CD8-positive, alpha-beta memory T cell (primary cell): ENCODE measurements at regions not wholly inside any gene's neighbourhood (a gene's known extent, or its start where the extent isn't known, plus 50 kb on each side); places are given as distances from the start of the nearest gene placed in this dataset.

Source experiments
- CTCF ChIA-PET: fragments of 350-600 bp; sonication (Branson Sonifier 250); formaldehyde crosslinking; loops from one replicate; lab custom pipeline; 2021; ENCODE audit warnings: antibody characterized with exemption; lab: Charles Lee
- POLR2A ChIA-PET: fragments of 350-600 bp; sonication (Branson Sonifier 250); formaldehyde crosslinking; loops from one replicate; lab custom pipeline; 2021; ENCODE audit warnings: antibody characterized with exemption; lab: Charles Lee
- DNase-seq, 5 donors: peaks; one replicate each; pipeline versions ENCODE4 v3.0.0 to v3.0.0-alpha.2; 2020 to 2022; ENCODE audit warnings: mixed read lengths in 1 of 5
- H3K27ac ChIP-seq: one replicate; pipeline ENCODE4 v1.7.0; 2013; ENCODE audit warnings: low read depth, mild to moderate bottlenecking, low read length, moderate library complexity
- H3K27me3 ChIP-seq: 2 replicates; pipeline ENCODE4 v1.7.0; 2013; ENCODE audit warnings: low read length, mild to moderate bottlenecking; ENCODE audit not compliant: insufficient read depth, poor library complexity, severe bottlenecking
- H3K36me3 ChIP-seq: 2 replicates; pipeline ENCODE4 v1.7.0; 2013; ENCODE audit warnings: mild to moderate bottlenecking, low read length, moderate library complexity; ENCODE audit not compliant: insufficient read depth
- H3K4me1 ChIP-seq: 2 replicates; pipeline ENCODE4 v1.7.0; 2013; ENCODE audit warnings: mild to moderate bottlenecking, low read length, moderate library complexity; ENCODE audit not compliant: insufficient read depth
- H3K4me3 ChIP-seq: 2 replicates; pipeline ENCODE4 v1.7.0; 2013; ENCODE audit warnings: mild to moderate bottlenecking, low read length
- H3K9me3 ChIP-seq: 2 replicates; pipeline ENCODE4 v1.7.0; 2013; ENCODE audit warnings: mild to moderate bottlenecking, low read length
- H3K27ac Mint-ChIP-seq, 8 donors: one replicate each; pipeline ENCODE4 v1.8.0; 2020 to 2021; ENCODE audit warnings: mixed read lengths in 8 of 8, mild to moderate bottlenecking in 6 of 8, inconsistent platforms in 3 of 8, moderate library complexity in 3 of 8
- H3K27me3 Mint-ChIP-seq, 2 donors: one replicate each; pipeline ENCODE4 v1.8.0; 2020 to 2021; ENCODE audit warnings: mixed read lengths in 2 of 2, mild to moderate bottlenecking in 1 of 2, moderate library complexity in 1 of 2
- H3K36me3 Mint-ChIP-seq, 3 donors: one replicate each; pipeline ENCODE4 v1.8.0; 2020 to 2021; ENCODE audit warnings: mixed read lengths in 3 of 3, inconsistent platforms in 1 of 3, mild to moderate bottlenecking in 1 of 3
- H3K4me1 Mint-ChIP-seq, 3 donors: one replicate each; pipeline ENCODE4 v1.8.0; 2020 to 2021; ENCODE audit warnings: mixed read lengths in 3 of 3, inconsistent platforms in 1 of 3, mild to moderate bottlenecking in 1 of 3
- H3K4me3 Mint-ChIP-seq, 7 donors: one replicate each; pipeline ENCODE4 v1.8.0; 2020 to 2021; ENCODE audit warnings: mixed read lengths in 7 of 7, mild to moderate bottlenecking in 6 of 7, moderate library complexity in 4 of 7, inconsistent platforms in 2 of 7
- H3K9me3 Mint-ChIP-seq, 5 donors: one replicate each; pipeline ENCODE4 v1.8.0; 2020 to 2022; ENCODE audit warnings: mixed read lengths in 5 of 5, mild to moderate bottlenecking in 3 of 5, moderate library complexity in 2 of 5, inconsistent platforms in 1 of 5

DNA sequence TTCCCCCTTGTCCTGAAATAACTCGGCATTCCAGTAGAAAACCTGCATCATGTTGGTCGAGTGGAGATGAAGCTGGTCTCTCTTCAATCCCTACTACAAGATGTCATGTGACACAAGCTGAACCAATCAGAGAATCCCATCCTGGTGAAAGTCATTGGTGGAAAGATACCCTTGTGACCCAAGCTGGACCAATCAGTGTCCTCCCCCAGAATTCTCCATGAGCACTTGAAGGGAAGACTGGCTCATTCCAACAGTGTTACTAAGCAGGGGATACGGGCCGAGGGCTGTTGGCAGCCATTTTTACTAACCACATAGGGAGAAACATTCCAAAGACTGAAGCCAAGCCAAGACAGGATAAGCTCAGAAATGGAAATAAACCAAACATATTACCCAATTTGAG, 298.3 kb downstream of the ICOS start:
- Mint-ChIP-seq H3K27ac (no peak overlapping the region), H3K27me3 (peaks cover 7 to 36% of the 10 kb centered on the region in 2 donors), H3K4me3 (no peak overlapping the region), H3K36me3 (no peaks in the 10 kb centered on the region), H3K4me1 (no peaks in the 10 kb centered on the region), H3K9me3 (no peaks in the 10 kb centered on the region)
- Histone ChIP-seq H3K4me3 (no peak overlapping the region), H3K9me3 (no peaks in the 10 kb centered on the region), H3K27ac (no peak overlapping the region), H3K4me1 (no peaks in the 10 kb centered on the region), H3K27me3 (no peaks in the 10 kb centered on the region), H3K36me3 (no peaks in the 10 kb centered on the region)
- ChIA-PET POLR2A (no interaction called here), CTCF (no interaction called here)
- no peak for DNase-seq

DNA sequence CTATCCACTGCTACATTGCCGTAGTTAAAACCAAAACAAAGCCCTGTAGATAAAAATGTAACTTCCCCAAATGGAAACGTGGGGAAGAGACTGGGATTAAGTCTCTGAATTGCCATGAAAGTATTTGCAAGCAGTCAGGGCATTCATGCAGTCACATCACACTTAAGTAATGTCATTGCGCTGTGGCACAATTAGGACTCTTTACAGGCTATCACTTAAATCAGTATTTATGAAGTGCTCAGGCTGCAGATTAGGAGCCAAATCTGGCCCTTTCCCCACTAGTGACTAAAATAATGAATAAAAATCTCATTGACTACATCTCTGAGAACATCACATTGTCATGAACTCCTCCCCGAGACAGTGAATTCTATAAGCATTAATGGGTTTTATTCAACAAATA, 300.9 kb downstream of the ICOS start:
- no peak overlapping the region for H3K27ac ChIP-seq
- no peaks in the 10 kb centered on the region for H3K36me3 ChIP-seq
- no peaks in the 10 kb centered on the region for H3K9me3 ChIP-seq
- Mint-ChIP-seq H3K27me3 (peaks cover 6 to 29% of the 10 kb centered on the region in 2 donors), H3K9me3 (no peaks in the 10 kb centered on the region), H3K4me1 (peaks cover 0 to under 1% (median under 1%) of the 10 kb centered on the region in 3 donors), H3K36me3 (no peaks in the 10 kb centered on the region), H3K27ac (no peak overlapping the region), H3K4me3 (no peak overlapping the region)
- ChIA-PET POLR2A (no interaction called here), CTCF (no interaction called here)
- no peak overlapping the region for H3K4me3 ChIP-seq
- no peak for DNase-seq
- H3K4me1 ChIP-seq, result peaks cover 3% of the 10 kb centered on the region
- no peaks in the 10 kb centered on the region for H3K27me3 ChIP-seq

DNA sequence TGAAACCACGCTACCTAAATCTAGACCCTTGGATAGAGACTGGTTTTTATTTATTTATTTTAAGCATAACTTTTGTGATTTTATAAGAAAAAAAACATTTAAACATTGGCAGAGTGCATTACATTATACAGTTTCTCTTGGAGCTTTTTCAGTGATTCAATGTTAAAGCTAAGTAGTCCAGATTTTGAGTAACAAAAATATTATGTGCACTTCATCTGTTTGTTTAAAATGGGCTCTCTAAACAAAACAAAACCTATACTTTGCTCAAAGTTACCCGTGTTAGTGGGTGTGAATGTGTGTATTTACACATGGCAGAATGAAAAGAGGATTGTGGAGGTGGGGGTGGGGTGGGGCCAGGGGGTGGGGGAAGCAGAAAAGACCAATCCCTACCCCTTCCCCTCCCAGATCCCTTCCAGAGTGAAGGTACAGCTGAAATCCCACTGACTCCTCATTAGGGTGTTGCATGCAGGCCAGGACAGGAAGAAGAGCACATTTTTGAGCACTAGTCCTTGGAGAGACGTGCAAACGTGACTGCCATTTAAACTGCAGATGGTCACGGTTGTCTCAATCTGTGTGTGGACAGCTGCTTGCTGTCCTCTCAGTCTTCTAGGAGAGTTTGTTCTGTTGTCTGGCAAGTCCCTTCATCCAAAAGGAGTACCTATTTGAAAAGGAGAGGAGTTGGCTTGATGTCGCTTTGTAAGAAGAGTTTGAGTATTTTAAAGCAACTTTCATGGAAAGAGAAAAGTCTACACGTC, 303.0 kb downstream of the ICOS start:
- Histone ChIP-seq H3K27ac (no peak overlapping the region), H3K4me1 (peaks cover 16% of the 10 kb centered on the region), H3K9me3 (no peaks in the 10 kb centered on the region), H3K36me3 (no peaks in the 10 kb centered on the region), H3K27me3 (no peaks in the 10 kb centered on the region), H3K4me3 (no peak overlapping the region)
- no peaks in the 10 kb centered on the region for H3K9me3 Mint-ChIP-seq
- ChIA-PET CTCF (interaction anchor here (0.7 kb wide), 1 partner anchor 48 kb away, joined by 3 read pairs; no protein-coding TSS in a partner anchor), POLR2A (no interaction called here)
- no peak overlapping the region for H3K4me3 Mint-ChIP-seq
- peaks cover 3 to 8% (median 7%) of the 10 kb centered on the region in 3 donors for H3K4me1 Mint-ChIP-seq
- no peaks in the 10 kb centered on the region for H3K36me3 Mint-ChIP-seq
- H3K27me3 Mint-ChIP-seq, result peaks cover 6 to 29% of the 10 kb centered on the region in 2 donors
- DNase-seq, result no peak
- H3K27ac Mint-ChIP-seq, result no peak overlapping the region

DNA sequence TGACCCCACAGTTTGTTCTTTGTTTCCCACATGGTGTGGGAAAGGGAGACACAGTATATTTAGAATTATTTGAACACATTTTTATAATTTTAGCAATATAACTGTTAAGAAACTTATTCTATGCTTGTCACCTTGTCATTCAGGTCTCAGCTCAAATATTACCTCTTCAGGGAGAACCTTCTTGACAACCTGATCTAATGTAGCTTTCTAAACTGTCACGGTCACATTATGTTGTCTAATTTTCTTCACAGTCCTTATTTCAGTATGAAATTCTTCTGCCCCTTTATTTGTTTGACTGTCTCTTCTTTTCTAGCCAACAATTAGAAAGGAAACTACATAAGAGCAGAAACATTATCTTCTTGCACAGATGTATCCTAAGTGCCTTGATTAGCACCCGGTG, 304.3 kb upstream of the PARD3B start:
- DNase-seq, result no peak
- H3K9me3 Mint-ChIP-seq, result no peaks in the 10 kb centered on the region

DNA sequence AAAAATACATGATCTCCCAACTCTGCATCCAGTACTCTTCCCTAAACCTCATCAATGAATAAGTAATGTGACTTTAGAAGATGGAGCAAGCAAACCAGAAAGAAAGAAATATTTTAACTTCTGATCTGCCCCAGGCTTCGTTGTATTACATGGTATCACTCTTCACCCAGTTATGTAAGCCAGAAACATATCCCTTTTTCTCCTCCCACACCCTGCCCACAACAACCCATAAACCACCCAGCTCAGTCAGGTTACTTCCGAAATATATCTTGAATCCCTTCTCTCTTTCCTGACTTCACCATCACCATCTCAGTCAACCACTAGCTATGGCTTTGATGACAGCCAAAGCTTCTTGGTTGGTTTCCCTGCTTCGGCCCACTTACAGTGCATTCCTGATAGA, 295.8 kb upstream of the PARD3B start:
- POLR2A ChIA-PET, result no interaction called here
- Mint-ChIP-seq H3K27me3 (peaks cover 15 to 35% of the 10 kb centered on the region in 2 donors), H3K4me3 (no peak overlapping the region), H3K27ac (no peak overlapping the region), H3K36me3 (no peaks in the 10 kb centered on the region), H3K9me3 (no peaks in the 10 kb centered on the region), H3K4me1 (no peaks in the 10 kb centered on the region)
- Histone ChIP-seq H3K4me1 (no peaks in the 10 kb centered on the region), H3K27me3 (no peaks in the 10 kb centered on the region), H3K4me3 (no peak overlapping the region), H3K27ac (no peak overlapping the region), H3K9me3 (no peaks in the 10 kb centered on the region), H3K36me3 (no peaks in the 10 kb centered on the region)
- no peak for DNase-seq
- CTCF ChIA-PET, result interaction anchor here (1.5 kb wide), 1 partner anchor 12 kb away, joined by 3 read pairs; no protein-coding TSS in a partner anchor

More for the DNA sequence above, 304.3 kb upstream of the PARD3B start:
- H3K27ac Mint-ChIP-seq, result no peak overlapping the region
- Histone ChIP-seq H3K4me3 (no peak overlapping the region), H3K36me3 (no peaks in the 10 kb centered on the region), H3K27me3 (no peaks in the 10 kb centered on the region), H3K9me3 (no peaks in the 10 kb centered on the region), H3K4me1 (peaks cover 16% of the 10 kb centered on the region), H3K27ac (no peak overlapping the region)
- POLR2A ChIA-PET, result no interaction called here
- CTCF ChIA-PET, result no interaction called here
- peaks cover 3 to 8% (median 7%) of the 10 kb centered on the region in 3 donors for H3K4me1 Mint-ChIP-seq
- peaks cover 10 to 33% of the 10 kb centered on the region in 2 donors for H3K27me3 Mint-ChIP-seq
- no peaks in the 10 kb centered on the region for H3K36me3 Mint-ChIP-seq
- no peak overlapping the region for H3K4me3 Mint-ChIP-seq

DNA sequence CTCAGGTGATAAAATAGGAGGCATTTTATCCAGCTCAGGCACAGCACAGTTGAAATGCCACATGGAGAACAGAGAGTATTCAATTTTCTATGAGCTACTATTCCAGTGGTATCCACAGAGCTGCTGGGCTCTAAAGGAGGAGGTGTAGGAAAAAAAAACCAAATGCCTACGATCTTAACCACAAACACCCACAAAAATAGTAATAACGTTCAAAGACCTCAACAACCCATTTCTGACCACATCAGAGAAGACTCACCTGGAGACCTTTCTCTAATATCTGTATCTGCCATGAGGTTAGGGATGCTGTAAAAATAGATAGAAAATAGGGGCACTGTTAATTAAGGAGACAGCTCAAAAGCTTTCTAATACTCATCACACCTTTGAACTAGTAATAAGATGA, 294.6 kb upstream of the PARD3B start:
- H3K9me3 ChIP-seq, result no peaks in the 10 kb centered on the region
- Mint-ChIP-seq H3K27me3 (peaks cover 12 to 40% of the 10 kb centered on the region in 2 donors), H3K4me3 (no peak overlapping the region), H3K36me3 (no peaks in the 10 kb centered on the region), H3K27ac (no peak overlapping the region), H3K9me3 (no peaks in the 10 kb centered on the region), H3K4me1 (no peaks in the 10 kb centered on the region)
- H3K4me1 ChIP-seq, result no peaks in the 10 kb centered on the region
- ChIA-PET CTCF (interaction anchor here (1.5 kb wide), 1 partner anchor 11 kb away, joined by 3 read pairs; no protein-coding TSS in a partner anchor), POLR2A (no interaction called here)
- H3K27ac ChIP-seq, result no peak overlapping the region
- H3K4me3 ChIP-seq, result no peak overlapping the region
- no peak for DNase-seq
- H3K36me3 ChIP-seq, result no peaks in the 10 kb centered on the region
- no peaks in the 10 kb centered on the region for H3K27me3 ChIP-seq

DNA sequence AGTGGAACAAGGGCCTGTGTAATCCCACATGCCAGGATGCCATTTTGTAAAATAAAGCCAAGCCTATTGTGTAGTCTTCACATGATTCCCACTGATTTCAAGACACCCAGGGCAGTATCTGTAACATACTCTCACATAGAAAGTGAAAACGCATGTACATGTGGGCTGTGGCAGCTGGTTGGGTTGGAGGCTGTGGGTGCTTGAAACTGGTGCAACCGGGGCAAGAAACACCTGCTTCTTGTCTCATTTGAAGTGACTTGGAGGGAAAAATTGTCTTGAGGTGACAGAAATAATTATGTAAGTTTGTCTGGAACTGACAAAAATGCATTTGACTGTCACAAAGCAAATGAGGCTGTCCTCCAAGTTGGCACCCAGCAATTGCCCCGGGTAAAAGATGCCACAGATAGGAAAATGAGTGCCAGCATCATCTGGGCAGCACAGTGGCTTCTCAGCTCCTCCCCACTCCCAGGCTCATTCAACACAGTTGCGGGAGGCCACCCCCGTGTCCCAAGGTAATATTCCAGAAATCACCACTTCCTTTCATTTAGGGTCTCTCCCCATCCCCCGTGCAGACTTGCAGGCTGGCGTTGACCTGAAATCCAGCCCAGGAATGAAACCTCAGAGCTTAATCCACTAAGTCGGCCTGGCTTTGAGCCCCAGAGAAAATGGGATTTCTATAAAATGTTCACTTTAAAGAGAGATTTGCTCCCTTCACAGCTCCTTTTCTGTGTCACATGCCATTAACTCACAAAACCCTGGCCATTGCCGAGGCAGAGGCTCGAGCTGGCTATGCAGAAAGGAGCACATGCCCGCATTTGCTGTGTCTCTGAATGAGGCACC, 293.9 kb upstream of the PARD3B start:
- no peak overlapping the region for H3K27ac Mint-ChIP-seq
- H3K27me3 Mint-ChIP-seq, result peaks cover 12 to 41% of the 10 kb centered on the region in 2 donors
- H3K36me3 Mint-ChIP-seq, result no peaks in the 10 kb centered on the region
- H3K9me3 Mint-ChIP-seq, result no peaks in the 10 kb centered on the region
- no peak overlapping the region for H3K4me3 Mint-ChIP-seq
- POLR2A ChIA-PET, result no interaction called here
- H3K4me3 ChIP-seq, result no peak overlapping the region
- H3K9me3 ChIP-seq, result no peaks in the 10 kb centered on the region
- no peaks in the 10 kb centered on the region for H3K36me3 ChIP-seq
- H3K4me1 ChIP-seq, result no peaks in the 10 kb centered on the region
- DNase-seq, result no peak
- no peak overlapping the region for H3K27ac ChIP-seq
- no peaks in the 10 kb centered on the region for H3K27me3 ChIP-seq
- CTCF ChIA-PET, result no interaction called here
- H3K4me1 Mint-ChIP-seq, result no peaks in the 10 kb centered on the region

DNA sequence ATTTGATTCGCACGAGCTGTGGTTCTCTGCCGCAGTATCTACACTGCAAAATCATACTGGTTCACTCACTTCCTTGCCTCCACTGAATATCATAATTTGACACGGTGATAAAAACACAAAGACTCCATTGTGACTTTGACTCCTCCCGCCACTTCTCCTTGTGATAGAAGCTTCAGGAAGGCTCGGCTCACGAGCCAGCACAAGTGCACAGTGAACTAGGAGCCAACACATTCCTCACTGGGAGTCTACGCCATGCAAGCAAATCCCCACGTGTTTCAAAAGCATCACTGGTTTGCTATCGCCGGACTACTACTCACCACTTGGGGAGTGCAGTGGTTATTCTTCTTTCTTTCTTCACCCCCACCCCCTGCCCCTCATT, 293.3 kb upstream of the PARD3B start:
- no peak overlapping the region for H3K27ac ChIP-seq
- Mint-ChIP-seq H3K36me3 (no peaks in the 10 kb centered on the region), H3K27me3 (peaks cover 12 to 38% of the 10 kb centered on the region in 2 donors), H3K9me3 (no peaks in the 10 kb centered on the region), H3K27ac (no peak overlapping the region), H3K4me3 (no peak overlapping the region), H3K4me1 (no peaks in the 10 kb centered on the region)
- ChIA-PET POLR2A (no interaction called here), CTCF (no interaction called here)
- DNase-seq, result no peak
- no peaks in the 10 kb centered on the region for H3K9me3 ChIP-seq
- no peaks in the 10 kb centered on the region for H3K36me3 ChIP-seq
- H3K27me3 ChIP-seq, result no peaks in the 10 kb centered on the region
- H3K4me1 ChIP-seq, result no peaks in the 10 kb centered on the region
- no peak overlapping the region for H3K4me3 ChIP-seq
